HG03469 (cell line): ENCODE measurements at regions not wholly inside any gene's neighbourhood (a gene's known extent, or its start where the extent isn't known, plus 50 kb on each side); places are given as distances from the start of the nearest gene placed in this dataset.
"Not testable (repeated sequence)": the region's sequence is repeated elsewhere in the genome, so short reads cannot be mapped to it uniquely, and the experiment has no call there.

ENCODE experiments used
- ATAC-seq: cut with Tn5 transposase; IDR thresholded peaks from one replicate; pipeline ENCODE4 v1.9.1; 2021; ENCODE audit warnings: mild to moderate bottlenecking, moderate library complexity, moderate number of reproducible peaks; ENCODE audit not compliant: unreplicated experiment

DNA sequence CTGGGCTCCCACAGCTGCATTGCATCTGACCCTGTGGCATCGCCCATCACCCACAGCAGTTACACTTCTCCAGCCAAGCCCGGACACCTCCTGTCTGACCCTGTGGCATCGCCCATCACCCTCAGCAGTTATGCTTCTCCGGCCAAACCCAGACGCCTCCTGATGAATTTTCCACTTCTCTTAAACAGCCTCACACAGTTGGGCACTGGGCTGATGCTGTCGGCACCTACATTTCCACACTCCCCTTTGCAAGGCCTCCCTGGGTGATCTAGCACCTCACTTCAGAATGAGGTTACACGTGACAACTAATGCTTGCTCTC, 175.2 kb upstream of the ARID1B start:
- ATAC-seq, result no peak

DNA sequence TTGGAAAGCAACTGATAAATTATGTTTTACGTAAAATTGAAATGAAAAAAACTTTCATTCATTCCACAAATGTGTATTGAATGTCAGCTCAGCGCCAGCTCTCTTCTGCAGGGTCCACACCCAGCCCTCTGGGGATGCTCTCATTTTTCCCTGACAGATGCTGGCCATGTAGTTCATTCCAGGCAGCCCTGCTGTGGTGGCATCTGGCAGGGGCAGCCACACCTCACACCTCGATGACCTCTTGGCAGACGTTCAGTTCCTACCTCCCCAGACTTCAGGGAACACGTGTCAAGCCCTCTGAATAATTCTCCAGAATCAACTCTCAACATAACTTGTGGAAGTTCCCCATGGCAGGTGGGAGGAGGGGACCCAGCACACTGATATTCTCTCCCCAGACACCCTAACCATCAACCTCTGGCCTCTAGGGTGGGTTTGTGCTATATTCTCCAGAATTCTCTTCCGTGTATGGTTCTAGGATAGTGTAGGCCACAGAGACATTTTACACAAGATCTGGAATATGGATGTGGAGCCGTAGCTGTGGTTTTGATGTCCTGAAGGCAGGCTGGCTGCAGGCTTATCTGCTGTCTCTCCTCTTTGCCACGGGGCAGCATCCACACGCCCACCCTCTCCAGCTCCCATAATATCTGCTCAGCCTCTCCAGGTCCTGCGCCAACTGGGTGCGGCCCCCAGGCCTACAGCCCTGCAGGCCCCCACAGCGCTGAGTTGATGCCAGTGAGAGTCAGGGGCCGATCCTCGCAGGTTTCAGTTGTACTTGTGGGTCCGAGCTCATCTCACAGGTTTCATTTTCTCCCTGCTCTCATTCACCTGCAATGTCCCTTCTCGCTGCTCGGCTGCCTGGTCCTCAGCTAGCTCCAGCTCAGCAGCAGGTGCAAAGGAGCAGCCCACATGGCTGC, 175.8 kb upstream of the ARID1B start:
- no peak for ATAC-seq

DNA sequence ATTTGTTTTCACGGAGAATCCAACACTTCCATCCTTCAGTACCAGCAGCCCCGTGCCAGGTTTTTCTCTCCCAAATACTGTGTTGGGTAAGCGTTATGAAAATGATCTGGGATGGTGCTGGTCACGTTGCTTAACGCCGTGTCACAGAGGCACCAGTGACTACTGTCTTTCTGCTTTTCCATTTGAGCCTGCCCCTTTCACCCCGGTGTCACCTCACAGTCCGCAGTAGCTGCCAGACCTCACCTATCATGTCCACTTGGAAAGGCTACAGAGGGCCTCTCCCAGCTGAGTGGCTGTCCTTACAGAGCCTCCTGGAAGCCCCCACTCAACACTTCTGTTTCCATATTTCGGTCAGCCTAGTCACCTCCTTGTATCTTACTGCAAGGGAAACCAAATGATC, 176.5 kb upstream of the ARID1B start:
- ATAC-seq, result no peak

DNA sequence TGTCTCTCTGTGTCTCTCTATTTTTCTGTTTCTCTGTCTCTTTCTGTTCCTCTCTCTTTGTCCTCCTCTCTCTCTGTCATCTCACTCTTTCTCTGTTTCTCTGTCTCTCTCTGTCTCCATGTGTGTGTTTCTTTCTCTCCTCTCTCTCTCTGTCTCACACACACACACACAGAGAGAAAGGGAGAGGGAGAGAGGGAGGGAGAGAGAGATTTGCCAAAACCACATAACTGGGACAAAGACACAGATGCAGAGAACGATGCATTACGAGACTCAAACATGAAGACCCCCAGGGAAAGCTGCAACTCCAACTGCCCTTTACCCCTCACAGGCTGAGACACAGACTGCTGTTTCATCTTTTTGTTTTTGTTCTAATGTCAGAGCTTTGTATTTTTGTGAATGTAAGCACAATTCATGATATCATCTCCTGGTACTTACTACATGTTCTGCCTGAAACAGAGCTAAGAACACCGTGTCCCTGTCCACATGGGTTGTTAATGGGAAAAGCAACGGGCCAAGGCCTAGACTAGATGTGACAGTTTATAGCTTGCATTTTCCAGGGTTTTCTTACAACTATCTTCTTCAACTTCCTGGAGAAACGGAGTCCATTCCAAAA, 177.1 kb upstream of the ARID1B start:
- no peak for ATAC-seq

DNA sequence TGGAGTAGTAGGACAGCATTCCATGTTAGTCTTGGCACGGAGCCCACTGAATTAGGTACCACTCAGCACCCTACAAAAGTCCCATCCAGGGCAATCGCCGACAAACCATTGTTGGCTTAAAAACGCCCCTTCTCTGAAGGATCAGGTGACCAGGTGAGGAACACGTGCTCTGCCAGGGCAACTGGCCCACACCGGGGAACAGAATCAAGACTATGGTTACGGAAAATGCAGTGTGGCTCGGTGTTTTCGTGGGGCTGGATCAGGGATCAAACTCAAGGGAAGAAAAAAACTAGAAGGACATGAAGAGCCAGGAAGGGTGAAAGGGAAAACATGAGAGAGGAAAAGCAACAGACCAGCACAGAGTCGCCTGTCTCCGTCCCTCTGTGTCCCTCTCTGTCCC, 177.8 kb upstream of the ARID1B start:
- no peak for ATAC-seq

DNA sequence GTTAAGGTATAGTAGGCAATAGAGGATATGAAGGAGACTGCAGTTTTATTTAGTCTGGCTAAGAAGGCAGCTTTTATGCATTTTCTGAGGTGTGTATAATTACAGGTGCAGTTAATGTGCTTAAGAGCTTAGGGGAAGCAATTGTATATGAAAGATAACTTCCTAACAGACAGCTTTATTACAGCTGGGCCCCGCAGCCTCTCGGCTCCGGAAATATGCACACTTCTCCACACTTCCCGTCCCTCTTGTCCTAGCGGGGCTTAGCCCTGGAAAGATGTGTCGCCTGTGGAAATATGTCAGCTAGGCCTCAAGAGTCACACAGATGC, 178.4 kb upstream of the ARID1B start:
- ATAC-seq, result no peak

DNA sequence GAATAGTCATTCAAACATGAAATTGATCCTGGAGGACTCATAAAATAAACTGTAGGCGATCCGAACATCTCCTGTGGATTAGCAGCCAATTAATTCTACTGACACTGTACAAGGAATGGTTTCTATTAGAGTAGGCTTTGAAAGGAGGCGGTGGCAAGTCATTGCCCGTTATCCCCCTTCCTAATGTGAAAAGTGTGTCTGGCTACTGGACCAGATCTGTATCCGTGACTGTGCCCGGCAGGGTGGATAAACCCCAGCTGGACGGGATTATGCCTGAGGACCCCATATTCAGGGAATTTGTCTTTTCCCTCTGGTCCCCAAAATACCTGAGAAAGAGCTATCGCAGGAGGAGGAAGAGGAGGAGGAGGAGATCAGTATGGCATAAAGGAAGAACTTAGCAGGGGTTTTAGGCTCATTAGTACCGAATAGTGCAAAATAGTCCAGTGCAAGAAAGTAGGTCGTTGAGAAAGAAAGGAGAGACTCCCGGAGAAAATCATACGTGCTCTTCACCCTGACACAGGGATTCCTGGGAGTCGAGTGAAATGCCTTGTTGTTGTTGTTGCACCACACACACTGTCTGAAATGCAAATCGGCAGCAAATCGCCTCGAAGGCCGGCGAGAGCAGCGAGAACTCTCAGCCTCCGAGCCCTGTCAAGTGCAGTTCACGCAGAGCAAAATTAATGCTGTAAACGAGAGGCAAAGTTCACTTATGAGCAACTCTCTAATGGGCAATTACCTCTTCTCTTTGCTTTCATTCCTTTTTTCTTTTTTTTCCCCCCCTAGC, 178.9 kb upstream of the ARID1B start:
- no peak for ATAC-seq

DNA sequence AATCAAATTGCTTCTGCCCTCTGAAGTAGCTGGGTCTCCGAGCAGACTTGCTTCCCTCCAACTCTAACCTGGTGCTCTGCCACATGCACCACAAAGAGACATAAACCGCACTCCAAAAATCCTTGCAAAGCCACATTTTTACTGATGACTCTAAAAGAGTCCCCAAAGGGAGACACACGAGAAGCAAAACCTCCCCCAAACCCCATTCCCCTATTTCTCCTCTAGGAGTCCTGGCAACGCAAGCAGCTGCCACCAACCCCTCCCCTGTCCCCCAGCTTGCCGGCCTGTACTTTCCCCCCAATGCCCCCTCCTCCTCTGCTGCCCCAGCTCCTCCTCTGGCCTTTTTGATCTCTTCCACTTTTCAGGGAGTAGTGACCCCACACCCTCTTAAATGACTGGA, 180.1 kb upstream of the ARID1B start:
- no peak for ATAC-seq

DNA sequence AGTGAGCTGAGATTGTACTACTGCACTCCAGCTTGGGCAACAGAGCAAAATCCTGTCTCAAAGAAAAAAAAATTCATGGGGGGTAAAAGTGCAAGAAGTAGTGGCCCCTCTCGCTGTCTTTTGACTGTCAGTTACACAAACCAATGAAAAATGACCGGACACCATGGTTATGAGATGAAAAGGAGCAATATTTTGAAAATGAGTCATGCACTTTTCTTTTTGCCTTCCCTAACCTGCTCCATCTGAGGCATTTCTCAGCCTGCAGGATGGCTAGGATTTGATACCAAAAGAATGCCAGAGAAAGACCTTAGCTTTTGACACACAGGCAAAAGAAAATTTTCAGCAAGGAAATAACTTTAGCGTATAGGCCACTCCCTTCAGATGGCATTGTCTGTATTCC, 181.7 kb upstream of the ARID1B start:
- ATAC-seq, result no peak

DNA sequence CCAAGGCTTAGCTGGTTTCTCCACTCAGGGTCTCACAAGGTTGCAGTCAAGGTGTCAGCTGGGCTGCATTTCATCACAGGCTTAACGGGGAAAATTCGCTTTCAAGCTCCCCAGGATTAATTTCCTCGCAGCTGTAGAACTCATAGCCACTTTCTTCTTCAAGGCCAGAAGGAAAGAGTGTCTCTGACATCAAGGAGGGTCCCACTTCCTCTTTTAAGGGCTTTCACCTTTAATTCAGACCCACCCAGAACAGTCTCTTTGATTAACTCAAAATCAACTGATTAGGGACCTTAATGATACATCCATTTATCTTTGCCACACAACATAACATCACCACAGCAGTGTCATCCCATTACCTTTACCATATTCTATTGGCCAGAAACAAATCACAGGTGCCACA, 183.3 kb upstream of the ARID1B start:
- no peak for ATAC-seq

DNA sequence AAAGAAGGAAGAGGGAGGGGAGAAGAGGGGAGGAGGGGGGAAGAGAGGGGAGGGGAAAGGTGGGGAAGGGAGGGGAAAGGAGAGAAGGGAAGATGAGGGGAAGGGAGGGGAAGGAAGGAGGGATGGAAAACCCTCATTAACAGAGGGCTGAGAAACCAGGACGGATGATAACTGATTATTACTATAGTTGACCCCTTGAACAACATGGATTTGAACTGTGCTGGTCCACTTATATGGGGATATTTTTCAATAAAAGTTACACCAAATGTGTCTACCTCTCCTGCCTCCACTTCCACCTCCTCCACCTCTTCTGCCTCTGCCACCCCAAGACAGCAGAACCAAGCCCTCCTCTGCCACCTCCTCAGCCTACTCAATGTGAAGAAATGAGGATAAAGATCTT, 184.1 kb upstream of the ARID1B start:
- ATAC-seq, result no peak

DNA sequence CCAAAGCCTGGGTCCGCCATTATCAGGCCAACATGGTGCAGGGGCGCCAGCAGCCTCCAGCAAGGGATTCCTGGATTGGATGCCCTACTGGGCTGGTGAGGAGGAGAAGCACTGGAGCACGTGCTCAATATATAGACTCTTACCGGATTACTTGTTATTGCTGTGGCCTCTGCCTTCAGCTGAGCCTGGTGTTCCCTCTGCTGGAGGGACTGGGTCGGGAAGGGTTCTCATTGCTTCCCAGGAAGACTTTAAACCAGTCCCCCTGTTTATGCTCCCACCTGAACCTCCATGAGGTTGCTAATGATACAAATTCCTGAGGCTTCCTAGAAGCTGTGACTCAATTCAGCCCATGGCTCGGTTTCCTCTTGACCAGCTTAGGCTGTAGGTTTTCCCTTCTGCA, 186.7 kb upstream of the ARID1B start:
- ATAC-seq, result no peak

DNA sequence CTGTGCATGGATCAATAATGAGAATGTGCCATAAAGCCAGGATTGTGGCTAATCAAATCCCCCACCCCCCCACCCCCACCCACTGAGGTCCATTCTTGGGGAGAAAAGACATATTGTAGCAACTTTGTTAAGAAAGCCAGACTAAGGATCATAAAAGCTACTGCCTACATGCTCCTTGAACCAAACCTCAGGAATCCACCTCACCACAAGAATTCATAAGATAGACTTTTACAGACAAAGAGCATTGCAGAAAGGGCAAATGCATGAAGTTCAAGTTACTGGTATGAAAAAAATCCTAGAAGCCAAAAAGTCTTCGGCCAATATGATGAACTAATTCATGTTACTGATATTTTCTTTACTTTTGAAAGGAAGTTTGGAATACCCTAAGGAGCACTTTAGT, 187.9 kb upstream of the ARID1B start:
- no peak for ATAC-seq

DNA sequence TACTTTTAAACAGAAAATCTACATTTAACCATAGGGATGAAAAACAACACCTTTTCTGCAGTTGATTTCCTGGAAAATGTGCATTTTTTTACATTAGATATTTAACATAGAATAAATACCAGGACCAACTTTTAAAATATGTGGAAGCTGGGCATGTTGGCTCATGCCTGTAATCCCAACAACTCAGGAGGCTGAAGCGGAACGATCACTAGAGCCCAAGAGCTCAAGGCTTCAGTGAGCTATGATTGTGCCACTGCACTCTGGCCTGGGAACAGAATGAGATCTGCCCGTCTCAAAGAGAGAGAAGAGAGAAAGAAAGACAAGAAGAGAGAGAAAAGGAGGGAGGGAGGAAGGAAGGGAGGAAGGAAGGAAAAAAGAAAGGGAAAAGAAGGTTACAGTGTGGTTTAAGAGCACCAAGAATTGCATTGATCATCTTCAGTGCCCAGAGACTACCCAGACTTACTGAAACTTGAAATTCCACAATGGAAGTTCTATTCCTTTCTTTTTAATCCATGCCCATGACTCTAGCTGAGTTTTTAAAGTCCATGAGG, 189.4 kb upstream of the ARID1B start:
- ATAC-seq, result no peak

DNA sequence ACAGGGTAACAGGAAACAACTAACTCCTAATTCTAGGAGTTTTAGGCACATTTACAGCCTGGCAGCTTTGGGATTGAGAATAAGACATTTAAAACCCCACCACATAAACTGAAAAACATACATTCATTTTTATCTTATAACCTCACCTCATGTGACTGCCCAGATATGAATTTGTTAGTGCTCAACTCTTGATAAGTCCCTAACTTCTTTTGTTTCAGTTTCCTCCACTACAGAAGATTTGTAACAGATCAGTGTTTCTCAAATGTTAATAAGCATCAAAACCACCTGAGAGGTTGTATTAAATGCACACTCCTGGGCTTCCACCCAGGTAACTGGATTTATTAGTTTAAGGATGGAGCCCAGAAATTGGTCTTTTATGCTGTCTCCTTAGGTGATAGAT, 190.1 kb upstream of the ARID1B start:
- ATAC-seq, result no peak

DNA sequence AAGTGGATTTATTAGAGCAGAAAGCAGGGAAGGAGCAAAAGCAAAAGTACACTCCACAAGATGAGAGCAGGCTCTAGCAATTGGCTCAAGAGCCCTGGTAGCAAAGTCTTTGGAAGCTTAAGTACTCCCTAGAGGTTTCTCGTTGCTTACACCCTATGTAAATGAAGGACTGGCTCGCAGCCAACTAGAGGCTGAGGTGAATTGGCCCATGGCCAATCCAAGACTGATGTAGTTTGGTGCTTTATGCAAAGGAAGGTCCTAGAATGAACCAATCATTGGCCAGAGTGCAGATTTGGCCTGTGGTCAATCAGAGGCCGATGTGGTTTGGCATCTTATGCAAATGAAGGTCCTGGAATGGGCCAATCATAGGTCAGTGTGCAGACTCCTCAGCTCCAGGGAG, 191.3 kb upstream of the ARID1B start:
- ATAC-seq, result no peak

DNA sequence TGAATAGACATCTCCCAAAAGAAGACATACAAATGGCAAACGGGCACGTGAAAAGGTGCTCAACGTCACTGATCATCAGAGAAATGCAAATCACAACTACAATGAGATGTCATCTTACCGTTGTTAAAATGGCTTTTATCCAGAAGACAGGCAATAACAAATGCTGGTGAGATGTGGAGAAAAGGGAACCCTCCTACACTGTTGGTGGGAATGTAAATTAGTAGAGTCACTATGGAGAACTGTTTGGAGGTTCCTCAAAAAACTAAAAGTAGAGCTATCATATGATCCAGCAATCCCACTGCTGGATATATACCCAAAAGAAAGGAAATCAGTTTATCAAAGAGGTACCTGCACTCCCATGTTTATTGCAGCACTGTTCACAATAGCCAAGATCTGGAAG, 193.1 kb upstream of the ARID1B start:
- ATAC-seq, result not testable (repeated sequence)

DNA sequence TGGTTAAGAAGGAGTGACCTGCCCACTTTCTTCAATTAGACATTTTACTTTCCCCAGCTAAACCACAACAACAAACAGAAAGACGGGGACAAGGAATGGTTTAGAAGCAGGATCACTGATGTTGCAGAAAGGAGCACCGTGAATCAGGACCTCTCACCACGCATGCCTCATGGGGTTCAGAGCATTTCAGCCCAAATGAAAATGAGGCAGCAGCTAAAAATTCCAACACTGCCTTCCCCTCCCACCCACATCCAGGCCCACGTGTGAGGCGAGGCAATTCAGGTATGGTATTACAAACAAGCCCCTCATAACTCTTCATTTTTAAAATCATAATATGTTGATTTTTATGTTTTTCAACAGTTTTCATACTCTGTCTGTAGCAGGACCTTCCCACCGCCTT, 194.1 kb upstream of the ARID1B start:
- no peak for ATAC-seq

DNA sequence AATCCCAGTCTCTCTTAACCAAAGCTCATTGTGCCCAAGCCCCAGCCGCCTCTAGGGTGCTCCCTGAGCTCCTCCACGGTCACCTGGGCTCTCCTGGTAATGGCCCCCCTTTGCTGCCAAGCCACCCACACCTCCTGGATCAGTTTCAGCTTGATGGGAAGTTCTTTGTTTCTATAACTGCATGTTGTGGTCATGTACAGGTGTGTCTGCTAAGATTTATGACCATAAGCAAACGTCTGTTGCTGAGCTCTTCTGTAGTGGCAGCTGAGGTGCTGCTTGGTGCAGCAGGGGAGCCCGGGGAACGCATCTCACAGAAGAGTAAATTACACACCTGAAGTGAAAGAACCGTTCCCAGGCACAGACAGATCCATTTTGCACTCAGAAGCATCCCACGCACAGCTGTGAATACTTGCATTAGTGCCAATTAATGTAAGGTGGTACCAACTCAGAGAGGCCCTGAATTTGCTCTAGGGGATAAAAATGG, 194.6 kb upstream of the ARID1B start:
- no peak for ATAC-seq

DNA sequence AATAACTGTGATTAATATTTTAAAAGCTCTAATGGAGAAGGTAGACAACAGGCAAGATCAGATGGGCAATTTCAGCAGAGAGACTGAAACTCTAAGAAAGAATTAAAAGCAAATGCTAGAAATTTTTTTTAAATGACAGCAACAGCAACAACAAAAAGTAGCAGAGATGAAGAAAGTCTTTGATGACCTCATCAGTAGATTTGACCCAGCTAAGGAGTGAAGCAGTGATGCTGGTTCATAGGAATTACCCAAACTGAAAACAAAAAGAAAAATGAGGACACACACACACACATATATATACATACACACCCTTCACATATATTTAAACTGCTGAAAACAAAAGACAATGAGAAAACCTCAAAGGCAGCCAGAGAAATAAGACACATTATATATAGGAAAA, 197.6 kb upstream of the ARID1B start:
- no peak for ATAC-seq

DNA sequence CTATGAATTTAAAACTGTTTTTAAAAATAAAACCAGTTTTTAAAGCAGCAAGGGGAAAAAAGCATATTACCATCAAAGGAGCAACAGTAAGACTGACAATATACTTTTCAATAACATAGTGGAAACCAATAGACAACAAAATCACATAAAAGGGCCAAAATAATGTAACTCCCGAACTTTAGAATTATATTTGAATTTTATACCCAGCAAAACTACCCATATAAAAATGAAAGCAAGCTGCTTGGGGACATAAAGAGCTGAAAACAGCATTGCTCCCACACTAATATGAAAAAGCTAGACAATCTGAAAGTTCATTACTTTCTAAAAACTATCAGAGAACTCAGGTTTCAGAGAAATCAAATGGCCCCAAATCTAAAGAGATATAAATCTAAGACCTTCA, 199.4 kb upstream of the ARID1B start:
- no peak for ATAC-seq

DNA sequence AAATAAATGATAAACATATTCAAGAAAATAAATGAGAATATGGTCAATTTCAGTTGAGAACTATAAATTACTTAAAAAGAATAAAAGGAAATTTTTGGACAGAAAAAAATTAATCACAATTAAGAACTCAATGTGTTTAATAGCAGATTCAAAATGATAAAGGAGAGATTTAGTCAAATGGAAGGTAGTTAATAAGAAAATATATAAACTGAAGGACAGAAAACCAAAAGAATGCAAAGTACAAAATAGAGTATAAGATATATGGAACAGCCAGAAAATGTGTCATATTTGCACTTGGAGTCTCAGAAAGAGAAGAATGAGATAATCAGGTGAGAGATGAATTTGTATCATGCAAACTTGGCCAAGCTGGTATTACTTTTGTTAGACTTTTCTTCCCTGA, 201.8 kb upstream of the ARID1B start:
- ATAC-seq, result no peak
